GM18867 (cell line): ENCODE measurements at regions not wholly inside any gene's neighbourhood (a gene's known extent, or its start where the extent isn't known, plus 50 kb on each side); places are given as distances from the start of the nearest gene placed in this dataset.

Experiments used
- ATAC-seq: cut with Tn5 transposase; IDR thresholded peaks from one replicate; pipeline ENCODE4 v1.9.1; 2021; ENCODE audit warnings: mild to moderate bottlenecking, moderate library complexity; ENCODE audit not compliant: unreplicated experiment

DNA sequence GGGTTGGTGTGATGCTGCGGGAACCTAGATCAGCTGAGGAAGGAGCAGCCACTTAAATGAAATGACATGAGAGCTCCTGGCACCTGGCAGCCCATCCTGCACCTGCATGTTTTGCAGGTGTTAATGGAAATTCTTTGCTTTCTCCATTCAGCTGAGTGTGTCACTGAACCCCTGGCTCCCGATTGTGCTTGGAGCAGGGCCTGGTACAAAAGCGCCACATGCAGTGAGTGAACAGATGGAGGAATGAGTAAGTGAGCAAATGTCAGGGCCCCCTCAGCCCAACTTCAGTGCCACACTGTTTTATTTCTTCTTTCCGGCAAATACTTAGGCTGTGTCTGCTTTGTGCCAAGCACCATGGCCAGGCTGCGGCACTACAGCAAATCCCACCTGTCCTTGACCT is 132.2 kb downstream of the ASB7 start:
- ATAC-seq = no peak

DNA sequence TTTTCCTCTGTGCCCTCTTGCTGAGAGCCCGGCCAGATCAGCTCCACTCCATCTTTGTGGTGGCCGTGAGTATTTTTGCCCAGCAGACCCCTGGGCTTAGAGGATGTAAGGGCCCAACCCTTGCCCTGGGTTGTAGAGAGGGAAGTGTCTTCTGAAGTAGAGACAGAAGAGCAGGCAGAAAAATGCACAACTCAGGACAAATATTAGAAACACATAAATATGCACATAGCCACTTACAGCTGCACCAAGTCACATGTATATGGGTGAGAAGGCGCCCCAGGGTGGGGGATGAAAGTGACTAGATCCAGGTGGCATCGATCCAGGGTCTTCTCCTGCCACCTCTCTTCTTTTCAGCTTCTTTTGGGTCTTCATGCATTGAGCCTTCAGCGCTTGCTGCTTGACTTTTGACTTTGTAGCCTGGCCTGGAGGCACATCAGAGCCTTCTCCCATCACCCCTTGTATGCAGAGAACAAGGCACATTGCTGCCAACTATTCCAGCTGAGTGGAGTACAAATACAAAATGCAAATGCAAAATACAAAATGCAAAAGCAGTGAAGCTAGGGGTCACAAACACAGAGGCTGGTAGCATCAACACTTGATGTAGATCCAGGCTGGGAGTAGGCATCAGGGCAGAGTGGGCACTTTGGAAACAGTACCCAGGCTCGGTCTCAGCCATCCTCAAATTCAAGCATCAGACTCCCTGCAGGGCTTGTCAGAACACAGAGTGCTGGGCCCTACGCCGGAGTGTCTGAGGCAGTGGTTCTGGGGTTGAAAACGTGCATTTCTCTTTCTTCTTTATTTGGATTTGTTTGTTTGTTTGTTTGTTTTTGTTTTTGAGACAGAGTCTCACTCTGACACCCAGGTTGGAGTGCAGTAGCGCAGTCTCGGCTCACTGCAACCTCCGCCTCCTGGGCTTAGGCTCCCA is 133.0 kb downstream of the ASB7 start:
- ATAC-seq = no peak

DNA sequence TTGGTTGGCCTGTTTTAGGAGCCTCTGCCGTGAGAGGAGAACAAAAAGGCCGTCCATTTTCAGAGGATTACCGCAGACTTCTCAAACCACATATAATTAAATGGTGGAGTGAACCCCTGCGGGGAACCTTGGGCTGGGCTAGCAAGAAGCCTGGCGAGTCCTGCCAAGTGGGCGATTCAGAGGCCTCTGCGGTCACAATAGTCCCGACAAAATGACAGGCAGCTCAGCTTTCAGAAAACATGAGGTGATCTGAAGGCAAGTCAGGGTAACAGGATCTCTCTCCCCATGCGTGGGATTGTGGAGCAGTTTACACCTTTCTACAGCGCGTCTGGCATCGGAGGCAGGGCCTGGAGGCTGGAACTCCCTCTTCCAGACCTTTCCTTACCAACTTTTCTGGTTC is 134.8 kb downstream of the ASB7 start:
- ATAC-seq = no peak

DNA sequence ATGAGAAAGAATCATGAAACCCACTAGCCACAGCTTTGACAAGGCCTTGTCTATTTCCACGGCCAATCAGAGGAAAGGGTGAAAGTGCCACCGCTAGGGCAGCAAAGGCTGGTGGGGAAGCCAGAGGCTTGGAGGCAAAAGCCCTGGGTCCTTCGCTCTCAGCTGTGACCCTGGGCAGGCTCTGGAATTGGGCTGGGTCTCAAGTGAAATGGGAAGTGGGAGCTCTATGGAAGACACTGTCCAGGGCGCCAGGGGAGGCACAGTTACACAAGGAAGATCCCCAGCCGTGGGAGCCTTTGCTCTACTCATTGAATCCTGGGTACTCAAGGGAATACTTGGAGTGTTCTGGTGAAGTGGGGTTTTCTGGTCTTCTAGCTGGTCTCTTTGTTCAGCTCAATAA is 136.2 kb downstream of the ASB7 start:
- no peak for ATAC-seq

DNA sequence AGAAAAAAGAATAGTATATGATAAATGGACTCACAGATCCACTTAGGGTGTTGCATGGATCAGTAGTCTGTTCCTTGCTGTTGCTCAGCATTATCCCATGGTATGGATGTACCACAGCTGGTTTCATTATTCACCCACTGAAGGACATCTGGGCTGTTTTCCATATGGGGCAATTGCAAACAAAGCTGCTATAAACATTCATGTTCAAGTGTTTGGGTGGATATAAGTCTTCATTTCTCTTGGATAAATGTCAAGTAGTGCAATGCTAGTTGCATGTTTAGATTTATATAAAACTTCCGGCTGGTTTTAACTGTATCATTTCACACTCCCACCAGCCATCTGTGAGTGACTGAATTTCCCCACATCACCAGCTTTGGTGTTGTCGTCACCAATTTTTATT is 137.7 kb downstream of the ASB7 start:
- no peak for ATAC-seq

DNA sequence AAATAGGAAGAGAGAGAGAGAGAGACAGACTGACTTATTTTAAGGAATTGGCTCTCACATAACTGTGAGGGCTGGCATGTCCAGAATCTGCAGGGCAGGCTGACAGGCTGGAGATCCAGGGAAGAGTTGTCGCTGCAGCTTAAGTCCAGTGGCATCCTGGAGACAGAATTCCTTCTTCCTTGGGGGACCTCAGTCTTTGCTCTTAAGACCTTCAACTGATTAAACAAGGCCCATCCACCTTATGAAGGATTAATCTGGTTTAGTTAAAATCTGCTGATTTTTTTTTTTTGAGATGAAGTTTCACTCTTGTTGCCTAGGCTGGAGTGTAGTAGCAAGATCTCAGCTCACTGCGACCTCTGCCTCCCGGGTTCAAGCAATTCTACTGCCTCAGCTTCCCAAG is 128.0 kb upstream of the ALDH1A3 start:
- ATAC-seq = no peak

DNA sequence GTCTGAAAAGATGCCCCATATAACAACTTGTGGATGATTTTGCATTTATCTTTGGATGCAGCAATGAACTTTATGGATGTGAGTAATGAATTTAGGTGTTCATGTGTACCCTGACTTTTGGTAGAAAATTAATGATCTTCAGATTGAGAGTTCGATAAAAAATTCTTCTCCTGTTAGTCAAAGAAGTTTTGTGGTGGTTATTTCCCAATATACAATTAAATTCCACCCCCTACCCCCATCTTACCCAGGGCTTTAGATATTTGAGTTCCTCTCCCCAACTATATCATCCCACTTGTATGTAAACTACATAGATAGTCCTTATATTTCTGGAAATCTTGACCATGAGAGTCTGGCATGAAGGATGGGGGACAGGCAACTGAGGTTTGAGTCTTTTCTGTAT is 126.1 kb upstream of the ALDH1A3 start:
- no peak for ATAC-seq

DNA sequence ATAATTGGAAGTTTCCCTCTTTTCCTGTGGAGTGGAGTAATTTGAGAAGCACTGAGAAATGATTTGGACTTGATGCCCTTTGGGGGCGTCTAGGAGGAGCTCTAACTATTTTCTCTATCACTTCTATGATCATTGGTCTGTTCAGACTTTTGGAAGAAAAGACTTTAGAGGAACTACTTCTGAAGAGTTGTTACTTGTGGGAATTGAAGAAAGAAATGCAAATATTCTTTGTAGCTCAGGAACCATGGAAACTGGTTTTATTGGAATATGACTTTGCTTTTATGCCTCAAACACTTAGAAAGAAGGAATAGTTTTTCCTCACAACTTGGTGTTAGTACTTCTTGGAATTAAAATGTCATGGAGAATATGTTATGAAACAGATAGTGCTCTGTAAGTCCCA is 122.0 kb upstream of the ALDH1A3 start:
- no peak for ATAC-seq

DNA sequence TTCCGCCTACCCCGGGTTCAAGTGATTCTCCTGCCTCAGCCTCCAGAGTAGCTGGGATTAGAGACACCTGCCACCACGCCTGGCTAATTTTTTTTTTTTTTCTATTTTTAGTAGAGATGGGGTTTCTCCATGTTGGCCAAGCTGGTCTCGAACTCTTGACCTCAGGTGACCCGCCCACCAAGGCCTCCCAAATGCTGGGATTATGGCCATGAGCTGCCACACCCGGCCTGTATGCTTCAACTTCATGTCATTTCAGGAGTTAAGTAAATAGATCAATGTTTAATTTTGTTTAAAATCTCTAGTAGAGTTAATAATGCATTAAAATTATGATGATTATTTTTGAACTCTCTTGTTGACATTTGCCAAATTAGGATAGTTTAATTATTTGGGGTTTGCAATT is 121.1 kb upstream of the ALDH1A3 start:
- ATAC-seq = no peak

DNA sequence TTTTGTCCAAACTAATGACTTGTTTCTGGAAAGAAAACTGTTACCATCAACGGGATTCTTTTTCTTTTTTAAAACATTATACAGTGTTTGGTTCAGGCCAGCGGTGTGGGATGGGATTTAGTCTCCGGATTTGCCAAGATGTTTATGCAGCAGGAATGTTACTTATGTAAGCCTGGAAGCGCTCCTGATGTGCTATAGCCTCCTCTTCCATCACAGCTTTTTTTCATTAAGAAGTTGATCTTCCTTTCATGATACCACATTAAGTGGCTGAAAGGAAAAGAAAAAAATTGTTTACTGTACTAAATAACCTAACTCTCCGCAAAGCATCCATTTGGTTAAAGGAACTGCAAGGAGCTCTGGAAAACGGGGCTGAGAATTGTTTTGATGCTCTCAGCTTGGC is 120.5 kb upstream of the ALDH1A3 start:
- ATAC-seq = no peak

DNA sequence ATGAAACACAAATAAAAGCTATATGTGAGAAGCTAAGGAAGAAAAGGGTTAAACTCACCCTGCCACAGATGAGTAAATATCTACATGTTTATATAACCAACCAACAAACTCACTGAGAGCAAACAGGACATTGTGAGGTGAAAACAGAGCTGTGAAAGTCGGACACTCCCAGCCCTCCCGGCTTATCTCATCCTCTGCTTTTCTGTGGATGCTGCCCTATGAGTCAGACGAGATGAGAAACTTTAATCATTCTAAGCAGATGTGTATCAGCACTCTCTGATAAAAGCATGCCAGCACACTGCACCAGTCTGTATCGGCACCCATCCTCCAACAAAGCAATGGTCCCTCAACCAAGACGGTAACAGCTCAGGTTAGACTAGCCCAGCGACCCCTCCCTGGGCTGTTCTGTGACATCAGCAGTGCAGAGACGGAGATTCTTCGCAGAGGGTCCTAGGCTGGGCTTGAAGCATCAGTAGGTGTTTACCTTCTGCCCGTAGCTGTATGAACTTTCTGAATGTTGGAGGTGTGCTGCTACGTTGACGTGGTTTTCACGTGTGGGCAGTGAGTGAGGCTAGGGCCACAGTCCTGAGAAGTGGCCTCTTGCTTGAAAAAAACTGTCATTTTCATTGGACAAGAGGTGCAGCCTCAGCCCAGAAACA is 119.8 kb upstream of the ALDH1A3 start:
- no peak for ATAC-seq

DNA sequence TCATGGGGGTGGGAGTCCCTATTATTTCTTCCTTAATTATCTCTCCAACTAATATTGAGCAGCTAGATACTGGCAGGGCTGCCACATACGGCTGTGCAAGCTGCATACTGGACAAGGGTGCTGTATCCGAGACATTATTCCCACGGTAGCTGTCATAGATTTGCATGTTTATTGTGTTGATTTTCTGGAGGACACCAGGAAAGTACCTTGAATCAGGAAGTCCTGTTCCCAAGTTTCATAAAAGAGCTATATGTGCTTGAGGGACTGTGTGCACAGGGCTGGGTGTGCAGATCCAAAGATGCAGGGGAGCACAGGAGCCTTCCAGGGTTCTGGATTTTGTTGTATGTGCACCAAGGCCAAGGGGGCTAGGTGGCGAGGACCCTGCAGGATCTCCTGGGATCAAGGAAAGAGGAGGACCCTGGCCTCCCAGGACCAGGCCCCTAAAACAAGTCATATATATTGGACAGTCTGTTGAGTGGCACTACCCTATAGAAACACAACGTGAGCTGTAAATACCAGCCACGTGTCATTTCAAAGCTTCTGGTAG is 119.2 kb upstream of the ALDH1A3 start:
- ATAC-seq = no peak

DNA sequence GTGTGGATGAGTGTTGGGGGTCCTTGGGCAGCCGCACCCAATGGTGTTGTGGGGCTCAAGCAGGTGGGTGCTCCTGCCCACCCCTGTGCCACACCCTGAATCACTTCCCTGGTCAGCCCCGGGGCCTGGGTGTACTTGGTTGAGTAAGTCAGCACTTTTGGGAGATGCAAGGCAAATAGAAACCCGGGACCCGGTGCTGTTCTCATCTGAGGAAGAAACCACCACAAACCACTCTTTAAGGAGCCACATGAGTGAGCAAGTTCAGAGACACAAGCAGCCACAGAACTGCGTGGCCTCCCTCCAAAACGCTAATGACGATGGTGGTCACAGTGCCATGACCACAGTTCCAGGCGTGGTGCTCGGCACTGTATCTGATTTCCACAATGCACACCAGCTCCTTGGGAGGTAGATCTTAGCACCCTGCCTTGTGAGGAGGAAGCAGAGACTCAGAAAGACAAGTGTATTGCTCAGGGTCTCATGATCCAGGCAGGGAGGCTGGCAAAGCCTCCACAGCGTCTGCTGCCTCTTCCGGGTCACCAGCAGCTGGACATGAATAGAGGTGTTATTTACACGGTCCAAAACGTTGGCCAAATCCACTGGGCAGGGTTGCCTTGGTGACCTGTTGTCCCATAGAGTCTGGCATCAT is 118.2 kb upstream of the ALDH1A3 start:
- ATAC-seq = no peak

DNA sequence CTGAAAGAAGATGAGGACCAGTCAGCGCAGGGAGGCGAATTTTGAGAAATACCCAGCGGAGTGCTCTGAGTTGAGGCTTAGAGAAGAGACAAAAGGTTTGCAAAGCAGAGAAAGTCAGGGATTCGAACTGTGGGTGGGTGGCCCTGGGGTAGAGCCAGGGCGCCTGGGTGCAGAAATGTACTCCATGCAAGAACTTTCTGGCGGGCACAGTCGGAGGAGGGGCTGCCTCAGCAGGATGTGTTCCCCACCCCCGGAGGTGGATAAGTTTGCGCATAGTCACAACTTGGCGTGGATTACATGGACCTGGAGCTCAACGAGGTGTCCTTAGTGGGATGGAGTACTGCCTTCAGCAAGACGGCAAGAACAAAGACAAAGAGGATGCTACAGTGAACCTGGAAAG is 117.3 kb upstream of the ALDH1A3 start:
- ATAC-seq = no peak

DNA sequence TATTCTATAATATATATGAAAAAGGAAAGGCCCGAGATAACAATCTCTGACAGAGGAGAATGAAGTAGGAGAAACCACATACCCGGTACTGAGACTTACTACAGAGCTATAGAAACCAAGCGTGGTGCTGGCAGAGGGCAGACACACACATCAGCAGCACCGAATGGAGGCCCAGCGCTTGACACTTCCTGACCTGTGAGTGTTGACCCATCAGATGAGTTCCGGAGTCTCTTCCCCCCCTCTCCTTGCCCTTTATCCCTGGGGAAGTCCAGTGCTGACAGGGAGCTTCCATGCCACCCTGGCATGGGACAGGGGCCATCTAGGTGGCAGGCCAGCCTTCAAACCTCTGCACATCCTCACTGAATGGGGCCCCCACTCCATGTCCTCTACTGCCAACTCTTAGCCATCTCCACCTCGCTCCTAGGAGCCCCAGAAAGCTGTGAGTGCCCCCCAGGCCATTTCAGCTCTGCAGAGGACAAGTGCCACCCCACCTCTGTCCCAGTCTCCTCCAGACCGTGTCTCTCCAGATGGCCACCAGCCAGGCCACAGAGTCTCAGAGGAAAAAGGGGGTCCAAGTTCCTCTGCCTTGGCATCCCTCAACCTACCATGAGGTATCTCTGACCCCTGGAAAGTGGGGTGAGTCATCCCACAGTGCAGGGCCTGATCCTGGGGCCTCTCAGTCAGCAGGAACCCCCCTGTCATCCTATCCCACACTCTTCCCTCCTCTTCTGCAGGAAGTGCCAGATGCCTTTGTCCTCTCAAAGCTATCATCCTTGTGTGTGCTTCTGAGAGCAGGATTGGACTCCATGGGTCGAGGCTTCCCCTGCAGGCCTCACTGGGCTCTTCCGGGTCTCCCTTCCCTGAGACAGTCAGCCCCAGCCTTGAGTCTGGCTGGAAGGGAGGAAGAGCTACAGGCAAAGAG is 116.5 kb upstream of the ALDH1A3 start:
- ATAC-seq = no peak

DNA sequence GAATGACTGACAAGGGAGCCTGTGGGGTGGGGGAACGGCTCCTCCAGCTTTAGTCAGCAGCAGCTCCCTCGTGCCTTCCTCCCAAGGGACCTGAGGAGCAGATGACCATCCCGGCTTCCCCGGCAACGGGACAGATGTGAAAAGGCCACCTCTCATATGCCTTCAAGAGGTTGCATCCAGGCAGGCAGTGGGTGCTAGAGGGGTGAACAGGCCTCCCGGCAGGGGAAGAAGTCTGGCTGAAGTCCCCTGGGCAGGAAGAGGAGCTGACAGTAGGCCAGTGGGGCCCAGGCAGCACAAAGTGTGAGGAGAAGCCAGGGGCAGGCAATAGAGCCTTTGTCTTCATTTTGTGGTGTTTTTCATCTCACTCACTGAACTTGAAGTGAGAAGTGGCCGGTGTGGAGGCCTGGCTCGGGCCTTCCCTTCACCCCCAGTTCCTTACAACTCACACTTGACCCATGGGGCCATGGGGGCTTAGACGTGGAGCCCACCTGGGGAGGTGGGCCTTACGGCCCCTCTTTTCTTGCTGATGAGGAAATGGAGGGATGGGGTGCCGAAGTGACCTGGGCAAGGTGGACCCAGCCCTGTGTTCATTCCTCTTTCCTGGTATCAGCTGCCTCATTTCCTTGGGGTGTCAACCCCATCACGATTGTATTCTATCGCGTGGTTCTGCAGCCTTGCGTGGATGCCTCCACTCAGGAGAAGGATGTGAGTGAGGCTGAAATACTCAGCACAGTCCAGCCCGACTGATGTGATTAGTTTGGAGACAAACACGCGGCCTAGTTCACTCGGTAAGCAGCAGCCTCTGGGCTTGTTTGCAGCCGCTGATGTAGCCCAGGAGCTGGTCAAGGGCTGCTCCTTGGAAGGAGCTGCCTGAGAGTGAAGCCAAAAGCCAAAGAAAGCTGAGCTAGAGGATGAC is 115.5 kb upstream of the ALDH1A3 start:
- no peak for ATAC-seq

DNA sequence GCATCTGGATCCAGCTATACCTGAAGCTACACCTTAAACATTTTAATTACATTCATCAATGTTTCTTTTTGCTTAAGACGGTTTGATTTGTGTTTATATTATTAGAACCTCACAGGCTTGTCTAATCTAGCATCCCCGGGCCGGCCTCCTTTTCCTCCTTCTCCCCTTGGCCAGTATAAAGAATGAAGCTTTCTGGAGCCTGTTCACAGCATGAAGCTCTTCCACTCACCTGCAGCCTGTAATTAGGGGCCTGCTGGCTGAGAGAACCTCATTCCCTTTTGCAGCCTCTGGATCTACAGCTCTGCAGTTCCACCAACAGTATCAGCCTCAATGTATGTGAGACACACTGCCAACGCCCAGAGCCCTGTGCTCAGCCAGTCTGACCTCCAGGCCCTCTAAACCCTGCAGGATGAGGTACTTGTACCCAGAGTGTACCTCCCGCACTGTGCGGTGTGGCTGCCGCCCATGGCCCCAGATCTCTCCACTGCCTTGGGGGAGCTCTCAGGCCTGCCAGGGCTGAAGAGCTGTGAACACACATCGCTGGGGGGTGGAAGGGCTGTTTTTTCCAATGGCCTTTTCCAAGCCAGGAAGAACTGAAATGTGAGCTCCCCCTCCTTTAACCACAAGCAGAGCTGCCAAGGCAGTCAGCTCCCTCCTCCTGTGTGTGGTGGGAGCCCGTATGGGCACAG is 114.7 kb upstream of the ALDH1A3 start:
- ATAC-seq = no peak

DNA sequence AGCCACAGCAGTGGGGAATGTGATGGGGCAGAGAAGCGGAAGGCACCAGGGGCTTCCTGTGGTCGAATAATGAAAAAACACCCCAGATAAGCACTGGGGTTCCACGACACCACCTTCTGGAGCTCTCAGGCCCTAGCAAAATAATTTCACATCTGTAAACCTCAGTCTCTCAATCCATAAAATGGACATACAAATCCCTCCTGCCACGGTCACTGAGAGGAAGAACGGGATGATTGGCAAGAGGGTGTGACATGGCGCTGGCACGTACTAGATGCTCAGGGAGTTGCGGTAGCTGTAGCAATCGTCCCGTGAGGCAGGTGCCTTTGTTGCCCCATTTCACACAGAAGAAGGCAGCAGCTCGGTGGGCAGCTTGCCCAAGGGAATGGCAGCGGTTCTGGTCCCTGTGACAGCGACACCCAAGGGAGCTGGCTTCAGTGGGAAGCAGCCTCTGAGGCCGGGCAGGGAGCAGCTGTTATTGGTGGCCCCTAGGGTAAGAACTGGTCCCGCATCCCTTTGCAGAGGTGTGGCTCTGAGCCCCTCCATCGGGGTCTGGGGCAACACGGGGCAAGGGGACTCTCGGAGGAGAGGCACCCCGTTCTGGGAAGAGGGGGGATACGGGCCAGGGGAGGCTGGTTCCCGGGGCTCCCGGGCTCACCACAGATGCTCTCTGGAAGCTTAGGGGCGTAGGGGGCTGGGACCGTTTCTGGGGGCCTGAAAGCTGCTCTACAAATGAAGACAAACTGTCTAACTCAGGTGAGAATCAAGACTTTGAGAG is 114.0 kb upstream of the ALDH1A3 start:
- ATAC-seq = no peak
